A673 (cell line): ENCODE measurements at regions not wholly inside any gene's neighbourhood (a gene's known extent, or its start where the extent isn't known, plus 50 kb on each side); places are given as distances from the start of the nearest gene placed in this dataset.
A peak's percentile ranks its signal among the peaks of the same experiment; 100 is the strongest.
"Not testable (repeated sequence)": the region's sequence is repeated elsewhere in the genome, so short reads cannot be mapped to it uniquely, and the experiment has no call there.

Source experiments
- BruUV-seq: library from RNA; stranded (reverse); fragments of 400-500 nt; replicated peaks from 2 replicates; lab custom pipeline; 2021; lab: Mats Ljungman, UMichigan
- CTCF ChIA-PET: fragments of 300-600 bp; sonication (Branson Sonifier 250); formaldehyde crosslinking; loops from one replicate; lab custom pipeline; 2022; ENCODE audit warnings: antibody characterized with exemption; lab: Charles Lee
- POLR2A ChIA-PET: fragments of 300-600 bp; sonication (Branson Sonifier 250); formaldehyde crosslinking; loops from one replicate; lab custom pipeline; 2022; ENCODE audit warnings: antibody characterized with exemption; ENCODE audit not compliant: low non-redundant PET; lab: Charles Lee
- DNase-seq: peaks from one replicate; pipeline ENCODE4 v3.0.0-alpha.2; 2015; ENCODE audit warnings: low spot score
- H3K27ac ChIP-seq: fragments of 200-600 bp; sonication (generic); 2 replicates; pipeline ENCODE4 v1.5.1; 2016; ENCODE audit warnings: mixed run types, low read depth, mild to moderate bottlenecking, mixed read lengths, antibody characterized with exemption, low read length; ENCODE audit not compliant: poor library complexity, severe bottlenecking
- H3K27me3 ChIP-seq: fragments of 200-600 bp; sonication (generic); replicated peaks from 2 replicates; pipeline ENCODE4 v1.6.1; 2017; ENCODE audit warnings: mixed run types, low read depth, mild to moderate bottlenecking, mixed read lengths, antibody characterized with exemption, low read length; ENCODE audit not compliant: insufficient read depth, poor library complexity
- H3K36me3 ChIP-seq: fragments of 200-600 bp; sonication (generic); 2 replicates; pipeline ENCODE4 v1.6.1; 2016; ENCODE audit warnings: mixed run types, mild to moderate bottlenecking, mixed read lengths, antibody characterized with exemption, low read length; ENCODE audit not compliant: insufficient read depth, poor library complexity, severe bottlenecking
- H3K4me1 ChIP-seq: fragments of 200-600 bp; sonication (generic); 2 replicates; pipeline ENCODE4 v1.6.1; 2017; ENCODE audit warnings: mixed run types, mild to moderate bottlenecking, mixed read lengths, antibody characterized with exemption, low read length; ENCODE audit not compliant: insufficient read depth, poor library complexity, severe bottlenecking
- H3K4me3 ChIP-seq: fragments of 200-600 bp; sonication (generic); 2 replicates; pipeline ENCODE4 v1.5.1; 2016; ENCODE audit warnings: low read depth, mixed run types, mild to moderate bottlenecking, mixed read lengths, low read length; ENCODE audit not compliant: poor library complexity, severe bottlenecking
- H3K9me3 ChIP-seq: fragments of 200-600 bp; sonication (generic); 2 replicates; pipeline ENCODE4 v1.6.1; 2016; ENCODE audit warnings: mixed run types, low read depth, mild to moderate bottlenecking, mixed read lengths, antibody characterized with exemption, low read length; ENCODE audit not compliant: poor library complexity, severe bottlenecking
- CTCF ChIP-seq: fragments of 300-800, 200-600 bp; sonication (generic); conservative IDR thresholded peaks from 2 replicates; pipeline ENCODE4 v1.5.1; 2017; ENCODE audit warnings: low read depth, mild to moderate bottlenecking, antibody characterized with exemption, low read length, moderate library complexity, mixed read lengths
- EZH2 ChIP-seq: fragments of 200-600 bp; sonication (generic); IDR thresholded peaks from 2 replicates; pipeline ENCODE4 v1.6.1; 2017; ENCODE audit warnings: borderline replicate concordance, low read depth, mild to moderate bottlenecking, mixed read lengths, antibody characterized with exemption, low read length; ENCODE audit not compliant: poor library complexity, severe bottlenecking
- intact Hi-C: fragments of 100-400 bp; cut with micrococcal nuclease; formaldehyde crosslinking; loops from one replicate; pipeline ENCODE4 v1.10.0; 2022; ENCODE audit not compliant: unreplicated experiment

- DNase-seq = no peak
- POLR2A ChIA-PET = no interaction called here
- Histone ChIP-seq H3K27me3 (no peaks in the 10 kb centered on the region), H3K36me3 (no peaks in the 10 kb centered on the region), H3K4me1 (peaks cover 3% of the 10 kb centered on the region), H3K4me3 (no peak overlapping the region), H3K9me3 (no peaks in the 10 kb centered on the region), H3K27ac (no peak overlapping the region)
- TF ChIP-seq CTCF = no peak
- no peak for TF ChIP-seq EZH2
- intact Hi-C loops = no loop called here
- CTCF ChIA-PET = no interaction called here
- no TSS peak for BruUV-seq
Observed at GRCh38 chr1:220425852-220426251, 102.1 kb upstream of the MARK1 start.

GRCh38 chr1:220421508-220421907, 106.4 kb upstream of the MARK1 start:
- ChIA-PET CTCF (no interaction called here), POLR2A (no interaction called here)
- H3K4me1 ChIP-seq = peaks cover 9% of the 10 kb centered on the region
- H3K27me3 ChIP-seq = no peaks in the 10 kb centered on the region
- no peak overlapping the region for H3K4me3 ChIP-seq
- intact Hi-C loops = loop anchor here (5.0 kb wide), 1 partner anchor 106 kb away; the partner anchor contains the start of gene MARK1
- H3K36me3 ChIP-seq = no peaks in the 10 kb centered on the region
- BruUV-seq = no TSS peak
- DNase-seq = no peak
- no peak for TF ChIP-seq CTCF
- TF ChIP-seq EZH2 = no peak
- H3K27ac ChIP-seq = no peak overlapping the region
- no peaks in the 10 kb centered on the region for H3K9me3 ChIP-seq

- no peaks in the 10 kb centered on the region for H3K36me3 ChIP-seq
- DNase-seq = peak; percentile 35
- H3K4me3 ChIP-seq = no peak overlapping the region
- TF ChIP-seq CTCF (no peak), EZH2 (no peak)
- H3K4me1 ChIP-seq = peaks cover 9% of the 10 kb centered on the region
- no peak overlapping the region for H3K27ac ChIP-seq
- no peaks in the 10 kb centered on the region for H3K9me3 ChIP-seq
- H3K27me3 ChIP-seq = no peaks in the 10 kb centered on the region
- ChIA-PET CTCF (no interaction called here), POLR2A (no interaction called here)
- intact Hi-C loops = loop anchor here (5.0 kb wide), 1 partner anchor 107 kb away; the partner anchor contains the start of gene MARK1
- no TSS peak for BruUV-seq
Observed at GRCh38 chr1:220420726-220421125, 107.2 kb upstream of the MARK1 start.

- DNase-seq, BruUV-seq, POLR2A ChIA-PET, intact Hi-C loops, H3K27me3 ChIP-seq, H3K9me3 ChIP-seq, H3K27ac ChIP-seq, H3K36me3 ChIP-seq, H3K4me3 ChIP-seq, CTCF ChIA-PET: not testable (repeated sequence)
- peaks cover 29% of the 10 kb centered on the region for H3K4me1 ChIP-seq
Observed at GRCh38 chr1:220412382-220412781, 115.6 kb upstream of the MARK1 start.
